Activated naive CD8-positive, alpha-beta T cell treated with anti-CD3 and anti-CD28 coated beads, Interleukin-2, amount 10 ng/mL, durations not matched to agents 7 days and 5 days (primary cell): ENCODE measurements at regions not wholly inside any gene's neighbourhood (a gene's known extent, or its start where the extent isn't known, plus 50 kb on each side); places are given as distances from the start of the nearest gene placed in this dataset.

Experiments
- ATAC-seq: fragments of 150-1000 bp; cut with Tn5 transposase; one replicate; pipeline ENCODE4 v1.10.0; 2021; ENCODE audit warnings: low read depth, moderate library complexity
- POLR2A ChIA-PET: fragments of 350-600 bp; sonication (Branson Sonifier 250); formaldehyde crosslinking; loops from one replicate; lab custom pipeline; 2021; ENCODE audit warnings: antibody characterized with exemption; lab: Charles Lee
- DNase-seq: peaks from one replicate; pipeline ENCODE4 v3.0.0; 2021
- H3K27ac Mint-ChIP-seq: one replicate; pipeline ENCODE4 v1.8.0; 2022; ENCODE audit warnings: mild to moderate bottlenecking, mixed read lengths
- H3K27me3 Mint-ChIP-seq: one replicate; pipeline ENCODE4 v1.8.0; 2022; ENCODE audit warnings: mild to moderate bottlenecking, moderate library complexity, mixed read lengths
- H3K36me3 Mint-ChIP-seq: one replicate; pipeline ENCODE4 v1.8.0; 2021; ENCODE audit warnings: mild to moderate bottlenecking, mixed read lengths
- H3K4me1 Mint-ChIP-seq: one replicate; pipeline ENCODE4 v1.8.0; 2021; ENCODE audit warnings: mixed read lengths
- H3K4me3 Mint-ChIP-seq: one replicate; pipeline ENCODE4 v1.8.0; 2022; ENCODE audit warnings: mild to moderate bottlenecking, moderate library complexity, mixed read lengths
- H3K9me3 Mint-ChIP-seq: one replicate; pipeline ENCODE4 v1.8.0; 2021; ENCODE audit warnings: mixed read lengths

GRCh38 chr11:21894492-21894891 lies 298.4 kb upstream of the ANO5 start:
- Mint-ChIP-seq H3K4me3 (no peak overlapping the region), H3K4me1 (no peaks in the 10 kb centered on the region), H3K9me3 (peaks cover 3% of the 10 kb centered on the region), H3K27ac (no peak overlapping the region), H3K36me3 (no peaks in the 10 kb centered on the region), H3K27me3 (no peaks in the 10 kb centered on the region)
- no peak for DNase-seq
- ATAC-seq: no peak
- POLR2A ChIA-PET: no interaction called here

GRCh38 chr11:21895686-21896085 lies 297.2 kb upstream of the ANO5 start:
- no peak overlapping the region for H3K4me3 Mint-ChIP-seq

GRCh38 chr11:21896216-21896615 lies 296.7 kb upstream of the ANO5 start:
- no peak overlapping the region for H3K27ac Mint-ChIP-seq
- H3K9me3 Mint-ChIP-seq: peaks cover 3% of the 10 kb centered on the region
- DNase-seq: no peak
- no peaks in the 10 kb centered on the region for H3K36me3 Mint-ChIP-seq
- no peak for ATAC-seq
- H3K27me3 Mint-ChIP-seq: no peaks in the 10 kb centered on the region
- H3K4me1 Mint-ChIP-seq: no peaks in the 10 kb centered on the region
- no peak overlapping the region for H3K4me3 Mint-ChIP-seq
- POLR2A ChIA-PET: no interaction called here

More at GRCh38 chr11:21895686-21896085, 297.2 kb upstream of the ANO5 start:
- Mint-ChIP-seq H3K9me3 (peaks cover 2% of the 10 kb centered on the region), H3K27me3 (no peaks in the 10 kb centered on the region), H3K36me3 (no peaks in the 10 kb centered on the region), H3K27ac (no peak overlapping the region), H3K4me1 (no peaks in the 10 kb centered on the region)
- no peak for DNase-seq
- no peak for ATAC-seq
- POLR2A ChIA-PET: no interaction called here

- Mint-ChIP-seq H3K4me3 (no peak overlapping the region), H3K27ac (no peak overlapping the region), H3K36me3 (no peaks in the 10 kb centered on the region), H3K4me1 (no peaks in the 10 kb centered on the region), H3K9me3 (peaks cover 3% of the 10 kb centered on the region), H3K27me3 (no peaks in the 10 kb centered on the region)
- POLR2A ChIA-PET: no interaction called here
- no peak for DNase-seq
- no peak for ATAC-seq
Observed at GRCh38 chr11:21896746-21897602, 295.9 kb upstream of the ANO5 start.

- Mint-ChIP-seq H3K9me3 (peaks cover 3% of the 10 kb centered on the region), H3K27me3 (no peaks in the 10 kb centered on the region), H3K36me3 (no peaks in the 10 kb centered on the region), H3K4me3 (no peak overlapping the region), H3K4me1 (no peaks in the 10 kb centered on the region), H3K27ac (no peak overlapping the region)
- POLR2A ChIA-PET: no interaction called here
- ATAC-seq (no peak), DNase-seq (no peak)
Observed at GRCh38 chr11:21897752-21898151, 295.1 kb upstream of the ANO5 start.

GRCh38 chr11:21908211-21908610 lies 284.7 kb upstream of the ANO5 start:
- H3K4me1 Mint-ChIP-seq: no peaks in the 10 kb centered on the region
- H3K4me3 Mint-ChIP-seq: no peak overlapping the region
- POLR2A ChIA-PET: no interaction called here
- no peak for ATAC-seq
- no peaks in the 10 kb centered on the region for H3K27me3 Mint-ChIP-seq
- no peaks in the 10 kb centered on the region for H3K36me3 Mint-ChIP-seq
- DNase-seq: no peak
- H3K9me3 Mint-ChIP-seq: no peaks in the 10 kb centered on the region
- H3K27ac Mint-ChIP-seq: no peak overlapping the region

GRCh38 chr11:21909145-21909544 lies 283.7 kb upstream of the ANO5 start:
- no peak for DNase-seq
- Mint-ChIP-seq H3K27ac (no peak overlapping the region), H3K36me3 (no peaks in the 10 kb centered on the region), H3K9me3 (no peaks in the 10 kb centered on the region), H3K4me3 (no peak overlapping the region), H3K27me3 (no peaks in the 10 kb centered on the region), H3K4me1 (no peaks in the 10 kb centered on the region)
- POLR2A ChIA-PET: no interaction called here
- no peak for ATAC-seq

GRCh38 chr11:21911061-21911460 lies 281.8 kb upstream of the ANO5 start:
- ATAC-seq (no peak), DNase-seq (no peak)
- H3K27ac Mint-ChIP-seq: no peak overlapping the region
- H3K36me3 Mint-ChIP-seq: no peaks in the 10 kb centered on the region
- H3K4me3 Mint-ChIP-seq: no peak overlapping the region
- H3K9me3 Mint-ChIP-seq: peaks cover 5% of the 10 kb centered on the region
- no peaks in the 10 kb centered on the region for H3K4me1 Mint-ChIP-seq
- POLR2A ChIA-PET: no interaction called here
- H3K27me3 Mint-ChIP-seq: no peaks in the 10 kb centered on the region

GRCh38 chr11:21912285-21912684 lies 280.6 kb upstream of the ANO5 start:
- no peak overlapping the region for H3K27ac Mint-ChIP-seq
- no peaks in the 10 kb centered on the region for H3K27me3 Mint-ChIP-seq
- DNase-seq (no peak), ATAC-seq (no peak)
- no peaks in the 10 kb centered on the region for H3K36me3 Mint-ChIP-seq
- H3K4me3 Mint-ChIP-seq: no peak overlapping the region
- no peaks in the 10 kb centered on the region for H3K4me1 Mint-ChIP-seq
- H3K9me3 Mint-ChIP-seq: peaks cover 6% of the 10 kb centered on the region
- POLR2A ChIA-PET: no interaction called here

- Mint-ChIP-seq H3K36me3 (no peaks in the 10 kb centered on the region), H3K27ac (no peak overlapping the region), H3K4me3 (no peak overlapping the region), H3K9me3 (peaks cover under 1% of the 10 kb centered on the region), H3K4me1 (no peaks in the 10 kb centered on the region), H3K27me3 (no peaks in the 10 kb centered on the region)
- DNase-seq (no peak), ATAC-seq (no peak)
- POLR2A ChIA-PET: no interaction called here
Observed at GRCh38 chr11:21921151-21921550, 271.7 kb upstream of the ANO5 start.

- Mint-ChIP-seq H3K9me3 (no peaks in the 10 kb centered on the region), H3K4me3 (no peak overlapping the region), H3K36me3 (no peaks in the 10 kb centered on the region), H3K4me1 (no peaks in the 10 kb centered on the region), H3K27ac (no peak overlapping the region), H3K27me3 (no peaks in the 10 kb centered on the region)
- ATAC-seq: no peak
- DNase-seq: no peak
- POLR2A ChIA-PET: no interaction called here
Observed at GRCh38 chr11:21924262-21924661, 268.6 kb upstream of the ANO5 start.

GRCh38 chr11:21927628-21928027 lies 265.3 kb upstream of the ANO5 start:
- Mint-ChIP-seq H3K36me3 (no peaks in the 10 kb centered on the region), H3K27me3 (no peaks in the 10 kb centered on the region), H3K27ac (no peak overlapping the region), H3K4me3 (no peak overlapping the region), H3K9me3 (no peaks in the 10 kb centered on the region), H3K4me1 (no peaks in the 10 kb centered on the region)
- POLR2A ChIA-PET: no interaction called here
- no peak for ATAC-seq
- no peak for DNase-seq

- Mint-ChIP-seq H3K4me3 (no peak overlapping the region), H3K9me3 (no peaks in the 10 kb centered on the region), H3K27me3 (no peaks in the 10 kb centered on the region), H3K36me3 (no peaks in the 10 kb centered on the region), H3K4me1 (no peaks in the 10 kb centered on the region), H3K27ac (no peak overlapping the region)
- DNase-seq (no peak), ATAC-seq (no peak)
- POLR2A ChIA-PET: no interaction called here
Observed at GRCh38 chr11:21928847-21929246, 264.0 kb upstream of the ANO5 start.

- Mint-ChIP-seq H3K4me1 (no peaks in the 10 kb centered on the region), H3K9me3 (no peaks in the 10 kb centered on the region), H3K27ac (no peak overlapping the region), H3K27me3 (no peaks in the 10 kb centered on the region), H3K4me3 (no peak overlapping the region), H3K36me3 (no peaks in the 10 kb centered on the region)
- DNase-seq (no peak), ATAC-seq (no peak)
- POLR2A ChIA-PET: no interaction called here
Observed at GRCh38 chr11:21930408-21930807, 262.5 kb upstream of the ANO5 start.
